DND-41 (cell line): ENCODE measurements at regions not wholly inside any gene's neighbourhood (a gene's known extent, or its start where the extent isn't known, plus 50 kb on each side); places are given as distances from the start of the nearest gene placed in this dataset.
A peak's percentile ranks its signal among the peaks of the same experiment; 100 is the strongest.

Experiments used
- EZH2 ChIP-seq: IDR thresholded peaks from 3 replicates; pipeline ENCODE4 v1.6.1; 2012; ENCODE audit warnings: borderline replicate concordance, low read depth, mild to moderate bottlenecking, moderate library complexity, low read length, inconsistent platforms; ENCODE audit not compliant: severe bottlenecking
- TF ChIP-seq, protein P1 (sequence below): IDR thresholded peaks from 2 replicates; pipeline ENCODE4 v1.5.1; 2012; ENCODE audit warnings: borderline replicate concordance, low read length, moderate library complexity, mild to moderate bottlenecking; ENCODE audit not compliant: poor library complexity, severe bottlenecking; ENCODE audit errors: extremely low read depth

DNA sequence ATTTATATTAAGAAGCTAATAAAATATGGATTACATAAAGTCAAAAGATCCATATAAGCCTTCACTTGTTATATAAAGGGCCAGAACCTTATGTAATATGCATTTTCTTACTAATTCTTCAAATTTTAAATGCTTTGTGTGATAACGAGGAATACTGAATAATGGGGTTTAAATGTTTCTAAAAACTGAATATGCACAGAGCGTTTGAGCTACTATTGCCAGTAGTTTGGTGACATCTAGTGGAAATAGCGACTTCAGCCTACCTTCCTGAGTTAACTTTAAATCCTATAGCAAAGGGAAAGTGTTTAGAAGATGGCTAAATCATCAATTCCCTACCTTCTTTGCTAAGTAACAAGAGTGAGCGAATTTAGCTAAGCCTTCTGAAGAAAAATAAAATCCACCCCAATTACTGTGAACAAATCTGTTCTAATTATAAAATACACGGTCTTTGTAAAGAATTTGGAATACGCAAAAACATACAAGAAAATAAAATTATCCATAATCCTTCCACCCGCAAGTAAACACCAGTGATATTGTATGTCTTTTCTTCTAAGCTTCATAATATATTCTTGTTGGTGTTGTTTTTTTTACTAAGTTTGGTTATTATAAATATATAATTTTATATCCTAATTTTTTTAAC is 115.5 kb upstream of the G2E3 start:
- TF ChIP-seq, protein P1, sequence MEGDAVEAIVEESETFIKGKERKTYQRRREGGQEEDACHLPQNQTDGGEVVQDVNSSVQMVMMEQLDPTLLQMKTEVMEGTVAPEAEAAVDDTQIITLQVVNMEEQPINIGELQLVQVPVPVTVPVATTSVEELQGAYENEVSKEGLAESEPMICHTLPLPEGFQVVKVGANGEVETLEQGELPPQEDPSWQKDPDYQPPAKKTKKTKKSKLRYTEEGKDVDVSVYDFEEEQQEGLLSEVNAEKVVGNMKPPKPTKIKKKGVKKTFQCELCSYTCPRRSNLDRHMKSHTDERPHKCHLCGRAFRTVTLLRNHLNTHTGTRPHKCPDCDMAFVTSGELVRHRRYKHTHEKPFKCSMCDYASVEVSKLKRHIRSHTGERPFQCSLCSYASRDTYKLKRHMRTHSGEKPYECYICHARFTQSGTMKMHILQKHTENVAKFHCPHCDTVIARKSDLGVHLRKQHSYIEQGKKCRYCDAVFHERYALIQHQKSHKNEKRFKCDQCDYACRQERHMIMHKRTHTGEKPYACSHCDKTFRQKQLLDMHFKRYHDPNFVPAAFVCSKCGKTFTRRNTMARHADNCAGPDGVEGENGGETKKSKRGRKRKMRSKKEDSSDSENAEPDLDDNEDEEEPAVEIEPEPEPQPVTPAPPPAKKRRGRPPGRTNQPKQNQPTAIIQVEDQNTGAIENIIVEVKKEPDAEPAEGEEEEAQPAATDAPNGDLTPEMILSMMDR, result peak; percentile 63
- no peak for TF ChIP-seq EZH2
